Left forelimb (tissue), 1 donor: ENCODE measurements at regions not wholly inside any gene's neighbourhood (a gene's known extent, or its start where the extent isn't known, plus 50 kb on each side); places are given as distances from the start of the nearest gene placed in this dataset.
"Not testable (repeated sequence)": the region's sequence is repeated elsewhere in the genome, so short reads cannot be mapped to it uniquely, and the experiment has no call there.

Source experiments
- DNase-seq: peaks from one replicate; pipeline ENCODE4 v3.0.0-alpha.2; 2018; ENCODE audit warnings: low spot score

GRCh38 chr1:208465786-208466590 is 221.8 kb upstream of the PLXNA2 start:
- no peak for DNase-seq

GRCh38 chr1:208467151-208467780 is 223.1 kb upstream of the PLXNA2 start:
- no peak for DNase-seq

- DNase-seq = no peak
Observed at GRCh38 chr1:208475449-208475848, 231.3 kb upstream of the PLXNA2 start.

GRCh38 chr1:208475951-208476845 is 232.0 kb upstream of the PLXNA2 start:
- no peak for DNase-seq

- DNase-seq = no peak
Observed at GRCh38 chr1:208476846-208477170, 232.6 kb upstream of the PLXNA2 start.

GRCh38 chr1:208479435-208479834 is 235.3 kb upstream of the PLXNA2 start:
- DNase-seq = no peak

GRCh38 chr1:208485512-208485911 is 241.3 kb upstream of the PLXNA2 start:
- DNase-seq = no peak

- DNase-seq = no peak
Observed at GRCh38 chr1:208486677-208487076, 242.5 kb upstream of the PLXNA2 start.

- not testable (repeated sequence) for DNase-seq
Observed at GRCh38 chr1:208488432-208488831, 244.2 kb upstream of the PLXNA2 start.

- no peak for DNase-seq
Observed at GRCh38 chr1:208496467-208497371, 252.5 kb upstream of the PLXNA2 start.

- no peak for DNase-seq
Observed at GRCh38 chr1:208497866-208498541, 253.8 kb upstream of the PLXNA2 start.

GRCh38 chr1:208499026-208499425 is 254.8 kb upstream of the PLXNA2 start:
- no peak for DNase-seq

GRCh38 chr1:208499601-208500000 is 255.4 kb upstream of the PLXNA2 start:
- DNase-seq = no peak

- DNase-seq = no peak
Observed at GRCh38 chr1:208500375-208500774, 256.2 kb upstream of the PLXNA2 start.

GRCh38 chr1:208501542-208501941 is 257.4 kb upstream of the PLXNA2 start:
- no peak for DNase-seq

- DNase-seq = no peak
Observed at GRCh38 chr1:208503787-208504186, 259.6 kb upstream of the PLXNA2 start.

GRCh38 chr1:208506812-208507211 is 262.6 kb upstream of the PLXNA2 start:
- no peak for DNase-seq

GRCh38 chr1:208509072-208509471 is 264.9 kb upstream of the PLXNA2 start:
- no peak for DNase-seq

- DNase-seq = no peak
Observed at GRCh38 chr1:208510192-208510952, 266.2 kb upstream of the PLXNA2 start.

GRCh38 chr1:208511242-208511860 is 267.2 kb upstream of the PLXNA2 start:
- no peak for DNase-seq
